ENCODE measurements at regions not wholly inside any gene's neighbourhood (a gene's known extent, or its start where the extent isn't known, plus 50 kb on each side); places are given as distances from the start of the nearest gene placed in this dataset.
"Not testable (repeated sequence)": the region's sequence is repeated elsewhere in the genome, so short reads cannot be mapped to it uniquely, and the experiment has no call there.

DNA sequence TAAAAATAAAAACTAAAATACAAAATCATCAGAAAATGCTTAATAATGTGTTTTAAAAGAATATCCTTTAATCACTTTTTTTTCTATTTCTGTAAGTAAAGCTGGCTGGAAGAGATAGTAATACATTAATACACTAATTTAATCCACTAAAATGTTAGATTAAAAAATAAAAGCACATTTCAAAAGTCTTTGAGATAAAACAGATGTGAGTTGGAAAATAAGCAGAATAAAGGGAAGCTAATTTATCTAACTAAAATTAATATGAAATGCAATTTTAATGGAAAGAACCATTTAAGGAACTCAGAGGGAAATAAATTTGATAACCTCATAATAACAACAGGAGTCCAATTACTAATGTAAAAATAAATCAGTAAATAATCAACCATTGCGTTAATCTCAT, 774.8 kb upstream of the MBL2 start:
- DNase-seq (ENCODE audit: insufficient read length, low spot score), result no peak
- no peak for FAIRE-seq

DNA sequence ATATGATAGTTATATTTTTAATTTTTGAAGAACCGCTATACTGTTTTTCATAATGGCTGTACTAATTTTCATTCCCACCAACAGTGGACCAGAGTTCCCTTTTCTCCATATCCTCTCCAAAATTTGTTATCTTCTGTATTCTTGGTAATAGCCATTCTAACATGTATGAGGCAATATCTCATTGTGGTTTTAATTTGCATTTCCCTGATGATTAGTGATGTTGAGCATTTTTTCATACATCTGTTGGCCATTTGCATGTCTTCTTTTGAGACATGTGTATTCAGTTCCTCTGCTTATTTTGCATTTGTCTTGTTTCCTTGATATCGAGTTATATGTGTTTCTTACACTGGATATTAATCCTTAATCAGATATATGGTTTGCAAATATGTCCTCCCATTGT, 770.8 kb upstream of the MBL2 start:
- no peak for DNase-seq (ENCODE audit: insufficient read length, low spot score)

DNA sequence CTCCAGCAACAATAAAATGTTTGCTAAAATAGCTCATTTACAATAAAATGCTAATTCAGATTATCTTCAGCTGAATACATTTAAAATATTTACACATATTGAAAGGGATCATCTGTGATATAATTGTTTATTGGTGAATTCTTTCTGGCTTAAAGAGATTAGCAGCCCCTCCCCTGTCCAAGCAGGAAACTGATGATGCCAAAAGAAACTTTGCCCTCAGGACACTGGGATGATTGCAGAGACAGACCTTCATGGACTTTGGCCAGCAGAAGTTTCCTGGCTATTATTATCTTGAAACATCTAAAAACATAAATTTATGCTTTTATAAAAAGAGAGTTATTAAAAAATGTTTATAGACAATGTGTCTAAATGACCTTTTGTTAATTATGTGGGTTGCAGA, 764.9 kb upstream of the MBL2 start:
- FAIRE-seq (no peak), DNase-seq (ENCODE audit: insufficient read length, low spot score) (no peak)

More for the DNA sequence above, 770.8 kb upstream of the MBL2 start:
- FAIRE-seq, result no peak

DNA sequence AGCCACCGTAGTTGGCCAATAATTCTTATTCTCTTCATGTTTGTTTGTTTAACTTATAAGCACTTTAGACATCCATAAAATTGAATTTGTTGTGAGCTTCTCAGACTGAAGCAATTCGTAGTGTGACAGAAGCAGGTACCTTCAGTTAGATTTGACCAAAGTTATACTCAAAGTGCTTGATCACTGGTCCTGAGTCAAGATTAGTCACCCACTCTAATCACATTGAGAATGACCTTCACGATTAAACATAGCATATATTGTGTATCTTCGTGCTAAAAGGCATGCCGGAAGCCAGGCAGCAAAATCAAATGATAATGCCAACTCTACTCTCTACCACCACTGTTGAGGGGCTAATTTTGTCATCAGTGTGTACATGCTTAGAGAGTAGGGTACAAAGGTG, 763.7 kb upstream of the MBL2 start:
- DNase-seq (ENCODE audit: insufficient read length, low spot score) (no peak), FAIRE-seq (no peak)

DNA sequence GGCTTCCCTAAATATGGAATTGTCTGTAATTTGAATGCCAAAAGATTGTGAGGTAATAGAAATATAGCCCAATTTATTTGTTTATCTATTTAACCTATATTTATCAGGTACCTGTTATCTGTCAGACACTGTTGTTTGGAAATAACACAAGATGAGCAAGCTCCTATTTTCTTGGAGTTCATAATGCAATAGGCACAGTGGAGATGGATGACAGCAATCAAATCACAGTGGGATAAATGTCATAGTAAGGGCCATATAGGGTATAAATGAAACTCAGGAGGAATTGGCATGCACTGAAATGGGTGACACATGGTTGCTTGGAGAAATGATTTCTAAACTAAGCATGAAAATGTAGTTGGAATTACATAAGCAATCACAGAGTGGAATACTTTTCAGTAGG, 761.8 kb upstream of the MBL2 start:
- no peak for FAIRE-seq

DNA sequence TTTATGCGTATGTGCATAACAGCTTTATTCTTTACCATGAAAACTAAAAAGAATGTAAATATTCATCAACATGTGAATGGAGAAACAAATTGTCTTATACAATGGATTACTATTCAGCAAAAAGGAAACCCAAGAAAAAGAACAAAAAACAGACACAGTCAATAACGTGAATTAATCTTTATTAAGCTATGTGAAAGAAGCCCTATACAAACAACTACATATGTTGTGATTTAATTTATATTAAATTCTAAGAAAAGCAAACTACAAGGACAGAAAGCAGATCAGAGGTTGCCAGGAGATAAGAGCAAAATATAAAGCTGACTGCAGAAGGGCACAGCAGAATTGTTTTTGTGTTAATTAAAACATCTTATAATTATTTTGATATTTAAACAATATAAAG, 756.4 kb upstream of the MBL2 start:
- no peak for DNase-seq (ENCODE audit: insufficient read length, low spot score)
- no peak for FAIRE-seq

More for the DNA sequence above, 761.8 kb upstream of the MBL2 start:
- no peak for DNase-seq (ENCODE audit: insufficient read length, low spot score)

DNA sequence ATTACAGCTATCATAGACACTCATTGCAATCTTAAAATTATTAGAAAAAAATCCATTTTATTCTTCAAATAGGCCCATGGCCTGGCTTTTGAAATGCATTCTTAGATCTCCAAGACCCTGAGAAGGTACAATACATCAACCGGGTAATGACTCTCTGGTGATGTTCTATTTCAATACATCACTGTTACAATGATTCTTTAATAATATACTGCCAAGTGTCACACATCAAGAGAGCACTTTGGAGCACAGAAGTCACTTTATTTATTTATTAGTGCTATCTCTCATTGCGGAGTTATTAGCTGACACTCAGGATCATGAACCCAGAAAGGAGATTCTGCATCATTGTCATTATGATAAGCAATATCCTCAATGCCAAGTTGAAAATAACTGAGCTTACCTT, 748.5 kb upstream of the MBL2 start:
- FAIRE-seq, result no peak
- no peak for DNase-seq (ENCODE audit: insufficient read length, low spot score)

DNA sequence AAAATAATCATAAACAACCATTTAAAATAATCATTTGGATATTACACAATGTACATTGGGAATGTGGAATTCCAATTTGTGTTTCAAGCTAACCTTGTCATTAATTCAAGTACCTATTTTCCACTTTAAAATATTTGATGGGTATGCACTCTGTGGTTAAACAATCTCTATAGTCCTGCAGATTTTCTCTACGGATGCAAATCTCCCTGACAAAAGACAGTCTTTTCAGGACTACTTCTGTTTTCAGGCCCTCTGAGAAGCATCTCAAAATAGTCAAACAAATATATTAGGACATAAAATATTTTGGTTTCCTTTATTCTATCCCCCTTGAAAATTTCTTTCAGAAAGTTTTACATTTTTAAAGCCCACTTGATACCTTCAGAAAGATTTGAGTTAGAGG, 735.6 kb upstream of the MBL2 start:
- no peak for FAIRE-seq
- DNase-seq (ENCODE audit: insufficient read length, low spot score), result no peak

DNA sequence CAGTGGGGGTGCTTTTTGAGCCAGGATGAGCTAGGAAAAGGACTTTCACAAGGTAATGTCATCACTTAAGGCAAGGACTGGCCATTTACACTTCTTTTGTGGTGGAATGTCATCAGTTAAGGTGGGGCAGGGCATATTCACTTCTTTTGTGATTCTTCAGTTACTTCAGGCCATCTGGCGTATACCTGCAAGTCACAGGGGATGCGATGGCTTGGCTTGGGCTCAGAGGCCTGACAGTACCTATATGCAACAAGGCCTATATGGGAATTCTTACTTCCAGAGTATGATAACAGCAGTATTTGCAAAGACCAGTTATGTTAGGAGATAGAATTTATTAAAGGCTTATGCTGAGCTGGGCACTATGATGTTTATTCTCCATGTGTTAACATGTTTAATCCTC, 731.9 kb upstream of the MBL2 start:
- DNase-seq (ENCODE audit: insufficient read length, low spot score); FAIRE-seq: not testable (repeated sequence)

DNA sequence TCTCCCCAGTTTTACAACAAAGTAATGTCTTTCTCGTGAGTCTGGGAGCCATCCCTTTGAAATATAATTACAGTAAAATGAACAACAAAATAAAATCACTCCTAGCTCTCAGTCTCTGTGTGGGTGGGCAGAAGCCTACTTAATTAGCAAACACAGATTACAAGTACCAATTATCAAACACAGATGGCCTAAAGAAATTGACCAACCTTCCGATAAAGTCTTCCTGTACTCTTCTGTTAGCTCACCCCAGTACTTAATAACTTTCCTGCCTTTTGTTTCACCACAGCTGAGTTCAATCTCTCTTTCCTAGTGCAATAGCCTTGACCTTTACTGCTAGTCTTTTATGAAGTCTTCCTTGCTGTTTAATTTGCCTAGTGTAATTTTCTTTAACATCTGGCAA, 719.2 kb upstream of the MBL2 start:
- DNase-seq (ENCODE audit: insufficient read length, low spot score), result no peak
- no peak for FAIRE-seq

DNA sequence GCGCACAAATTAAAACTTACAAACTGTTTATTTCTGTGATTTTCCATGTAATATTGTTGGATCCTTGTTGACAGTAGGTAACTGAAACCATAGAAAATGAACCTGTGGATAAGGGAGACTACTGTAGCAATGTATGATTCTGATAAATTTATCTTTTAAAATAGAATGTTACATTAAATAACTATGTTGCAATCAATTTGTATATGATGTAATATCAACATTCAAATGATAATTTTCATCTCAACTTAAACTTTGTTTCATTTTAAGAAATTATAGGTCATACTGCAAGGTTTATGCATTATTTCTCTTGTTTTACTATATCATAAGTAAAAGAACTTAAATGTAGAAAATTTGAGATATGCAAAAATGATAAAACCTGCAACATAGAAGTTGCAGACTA, 718.0 kb upstream of the MBL2 start:
- DNase-seq (ENCODE audit: insufficient read length, low spot score), result no peak
- FAIRE-seq, result no peak

DNA sequence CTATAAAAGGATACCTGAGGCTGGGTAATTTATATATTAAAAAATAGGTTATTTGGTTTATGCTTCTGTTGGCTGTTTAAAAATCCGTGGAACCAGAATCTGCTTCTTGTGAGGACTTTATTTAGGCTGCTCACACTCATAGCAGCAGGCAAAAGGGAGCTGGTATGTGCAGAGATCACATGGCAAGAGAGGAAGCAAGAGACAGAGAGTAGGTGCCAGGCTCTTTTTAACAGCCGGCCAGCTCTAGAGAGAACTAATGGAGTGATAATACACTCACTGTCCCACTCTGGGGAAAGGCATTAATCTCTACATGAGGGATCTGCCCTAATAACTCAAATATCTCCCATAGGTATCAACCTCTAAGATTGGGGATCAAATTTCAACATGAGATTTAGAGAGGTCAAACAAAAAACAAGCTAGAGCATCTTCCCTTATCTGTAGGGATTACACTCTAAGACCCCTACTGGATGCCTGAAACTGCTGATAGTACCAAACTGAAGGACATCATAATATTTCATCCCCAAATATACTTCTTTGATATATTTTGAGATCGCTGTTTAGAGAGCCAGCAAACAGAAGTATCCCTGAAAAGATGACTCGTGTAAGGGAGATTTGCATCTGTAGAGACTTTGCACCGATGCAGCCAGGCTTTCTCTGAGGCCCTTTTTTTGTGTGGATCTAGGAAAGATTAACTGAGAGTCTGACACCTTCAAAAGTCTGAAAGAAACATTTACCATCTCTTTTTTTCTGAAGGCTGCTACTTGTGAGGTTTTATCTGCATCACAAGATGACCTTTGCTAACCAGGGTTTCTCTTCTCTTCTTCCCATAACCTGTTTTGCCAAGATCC, 717.0 kb upstream of the MBL2 start:
- FAIRE-seq, result no peak
- DNase-seq (ENCODE audit: insufficient read length, low spot score), result no peak

DNA sequence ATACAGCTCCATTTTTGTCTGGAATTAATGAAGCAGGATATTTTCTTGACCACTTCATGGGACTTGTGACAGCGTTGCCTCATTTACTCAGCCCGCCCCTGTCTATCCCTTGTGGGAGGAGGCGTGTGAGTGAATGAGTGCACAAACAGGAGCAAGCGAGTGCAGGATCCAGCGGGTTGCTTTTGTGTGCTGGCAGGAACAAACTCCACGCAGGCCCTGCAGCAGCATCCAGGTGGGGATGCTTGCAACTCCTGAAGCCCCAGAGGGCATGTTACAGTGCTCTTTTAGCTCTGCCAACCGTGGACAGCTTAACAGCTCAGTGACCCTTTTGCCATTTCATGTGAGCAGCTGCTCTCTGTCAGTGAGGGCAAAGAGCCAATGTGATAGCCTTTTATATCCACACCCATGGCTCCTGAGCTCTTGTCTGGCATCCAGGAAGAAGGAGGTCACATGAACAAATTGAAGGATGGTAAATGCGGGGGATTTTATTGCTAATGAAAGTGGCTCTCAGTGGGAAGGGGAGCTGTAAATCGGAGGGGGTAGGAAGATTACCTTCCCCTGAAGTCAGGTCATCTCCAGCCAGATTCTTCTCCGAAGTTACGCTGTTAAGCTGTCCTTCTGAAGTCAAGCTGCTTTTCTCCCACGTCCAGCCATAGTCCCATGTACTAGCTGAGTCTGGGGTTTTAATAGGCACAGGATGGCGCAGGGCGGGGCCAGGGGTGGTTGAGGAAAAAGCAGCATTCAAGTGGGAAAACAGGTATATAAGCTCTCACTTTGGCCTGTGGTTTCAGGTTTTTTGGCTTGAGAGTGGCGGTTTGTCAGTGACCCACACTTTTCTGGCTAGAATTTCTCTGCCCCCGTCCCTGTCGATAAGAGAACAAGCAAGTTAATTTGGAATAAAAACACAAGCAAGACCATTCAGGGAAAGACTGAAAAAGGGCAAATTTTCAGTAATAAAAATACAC, 714.7 kb upstream of the MBL2 start:
- no peak for DNase-seq (ENCODE audit: insufficient read length, low spot score)
- FAIRE-seq, result no peak

DNA sequence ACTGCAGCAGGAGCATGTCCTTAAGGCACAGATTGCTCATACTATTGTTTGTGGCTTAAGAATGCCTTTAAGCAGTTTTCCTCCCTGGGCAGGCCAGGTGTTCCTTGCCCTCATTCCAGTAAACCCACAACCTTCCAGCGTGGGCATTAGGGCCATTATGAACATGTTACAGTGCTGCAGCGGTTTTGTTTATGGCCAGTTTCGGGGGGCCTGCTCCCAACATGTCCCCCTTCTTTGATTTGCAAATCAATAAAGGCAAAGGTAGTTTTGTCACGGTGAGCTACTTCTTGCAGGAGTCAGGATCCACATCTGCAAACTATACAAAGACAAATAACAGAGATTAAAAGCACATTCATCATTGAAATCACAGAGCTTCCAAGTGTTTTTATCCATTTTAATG, 712.8 kb upstream of the MBL2 start:
- not testable (repeated sequence) for DNase-seq (ENCODE audit: insufficient read length, low spot score); FAIRE-seq

DNA sequence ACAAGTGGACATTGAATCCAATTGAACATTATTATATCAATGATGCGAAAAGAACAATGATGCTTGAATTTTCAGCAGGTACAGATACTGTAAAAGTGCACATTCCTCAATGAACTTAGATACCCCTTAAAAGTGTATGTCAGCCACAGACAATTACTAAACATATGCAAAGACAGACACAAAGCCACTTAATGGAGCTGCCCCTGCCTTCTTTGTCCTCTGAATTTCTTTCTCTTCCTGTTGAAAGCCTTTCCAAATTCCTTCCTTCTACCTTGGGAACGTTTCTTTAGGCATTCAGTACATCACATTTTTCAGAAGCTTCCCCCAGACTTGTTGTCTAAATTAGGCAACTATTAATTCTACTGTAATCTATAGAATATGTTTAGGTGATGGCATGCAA, 706.8 kb upstream of the MBL2 start:
- no peak for DNase-seq (ENCODE audit: insufficient read length, low spot score)
- no peak for FAIRE-seq

DNA sequence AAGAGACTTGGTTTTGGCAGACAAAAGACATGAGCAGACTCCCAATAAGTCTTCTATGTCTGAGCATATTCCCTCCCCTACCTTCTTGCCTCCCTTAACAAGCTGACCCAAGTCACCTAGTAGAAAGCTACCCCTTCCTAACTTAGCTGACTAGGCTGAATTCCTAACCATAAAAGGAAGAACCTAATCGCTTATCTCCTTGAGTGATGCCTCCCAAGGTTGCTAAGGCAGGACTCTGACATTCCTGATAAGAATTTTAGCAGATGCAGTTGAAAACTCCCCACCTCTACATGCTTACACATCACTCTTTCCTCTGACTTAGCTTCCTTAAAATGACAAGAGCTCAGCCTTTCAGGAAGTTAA, 704.7 kb upstream of the MBL2 start:
- DNase-seq (ENCODE audit: insufficient read length, low spot score), result no peak
- FAIRE-seq, result no peak

DNA sequence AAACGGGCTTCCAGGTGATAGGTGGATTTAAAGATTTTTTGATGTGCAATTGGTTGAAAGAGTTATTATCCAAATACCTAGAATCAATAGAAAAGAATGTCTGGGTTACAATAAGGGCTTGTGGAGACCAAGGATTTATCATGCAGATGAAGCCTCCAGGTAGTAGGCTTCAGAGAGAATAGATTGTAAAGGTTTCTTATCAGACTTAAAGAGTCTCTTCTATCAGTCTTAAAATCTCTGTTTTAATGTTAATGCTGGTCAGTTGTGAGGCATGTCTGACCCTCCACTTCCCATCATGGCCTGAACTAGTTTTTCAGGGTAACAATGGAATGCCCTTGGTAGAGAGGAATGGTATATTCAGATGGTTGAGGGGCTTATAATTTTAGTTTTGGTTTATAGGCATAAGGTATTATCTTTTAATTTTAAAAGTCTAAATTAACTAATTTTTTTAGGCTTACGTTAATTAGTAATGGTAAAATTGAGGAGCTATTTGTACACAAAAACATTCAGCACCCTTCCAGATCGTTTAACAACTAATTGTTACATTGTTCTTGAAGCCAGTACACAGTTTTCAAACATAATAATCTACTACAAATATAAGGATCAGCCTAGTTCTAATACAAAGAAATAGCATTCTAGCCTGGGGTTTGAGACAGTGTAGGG, 704.2 kb upstream of the MBL2 start:
- no peak for DNase-seq (ENCODE audit: insufficient read length, low spot score)
- FAIRE-seq, result no peak

DNA sequence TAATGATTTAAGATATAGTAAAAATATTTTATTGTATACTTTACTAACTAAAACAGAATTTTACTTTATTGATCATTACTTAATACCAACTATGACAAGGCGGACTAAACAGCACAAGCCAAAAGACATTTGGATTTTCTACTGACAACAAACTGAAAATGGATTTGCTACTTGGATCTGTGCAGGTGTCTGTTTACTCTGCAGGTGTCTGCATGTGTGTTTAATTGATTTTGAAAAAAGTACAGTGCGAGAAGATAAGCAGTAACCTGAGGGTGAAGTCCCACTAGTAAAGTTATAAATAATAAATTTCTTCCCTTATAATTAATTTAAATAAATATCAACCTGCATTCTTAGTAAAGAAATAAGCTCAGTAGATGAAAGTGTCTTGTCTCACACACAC, 696.8 kb upstream of the MBL2 start:
- DNase-seq (ENCODE audit: insufficient read length, low spot score), result no peak
- no peak for FAIRE-seq

DNA sequence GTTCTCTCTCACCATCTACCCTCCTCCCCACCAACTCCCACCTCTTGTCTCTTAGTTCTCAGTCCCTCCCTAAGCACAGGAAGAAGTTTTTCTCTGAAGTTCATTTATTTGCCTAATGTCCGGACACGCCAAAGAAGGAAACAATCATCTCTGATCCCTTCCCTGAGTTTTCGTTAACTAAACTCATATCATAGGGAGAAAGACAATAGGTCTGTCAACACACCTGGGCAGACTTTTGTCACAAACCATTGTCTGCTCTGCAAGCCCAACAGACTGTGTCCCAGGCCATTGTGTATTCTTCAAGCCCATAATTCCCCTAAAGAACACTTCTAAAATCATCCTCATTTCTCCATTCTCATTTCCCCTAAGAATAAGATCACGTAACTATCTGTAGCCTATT, 691.0 kb upstream of the MBL2 start:
- DNase-seq (ENCODE audit: insufficient read length, low spot score) (no peak), FAIRE-seq (no peak)

DNA sequence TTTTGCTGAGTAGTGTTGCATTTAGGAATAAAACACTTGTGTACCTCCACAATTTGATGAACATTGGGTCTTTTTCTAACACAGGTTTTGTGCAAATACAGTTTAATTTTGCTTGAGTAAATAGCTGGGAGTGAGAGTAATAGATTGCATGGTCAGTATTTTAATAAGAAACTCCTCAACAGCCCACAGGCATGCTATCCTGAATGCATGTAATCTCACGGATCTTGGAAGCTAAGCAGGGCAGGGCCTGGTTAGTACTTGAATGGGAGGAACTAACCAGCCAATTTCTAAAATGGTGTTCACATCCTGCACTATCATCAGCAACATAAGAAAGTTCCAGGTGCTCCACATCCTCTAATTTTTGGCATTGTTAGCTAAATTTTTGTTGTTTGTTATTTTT, 685.4 kb upstream of the MBL2 start:
- no peak for FAIRE-seq
- no peak for DNase-seq (ENCODE audit: insufficient read length, low spot score)

DNA sequence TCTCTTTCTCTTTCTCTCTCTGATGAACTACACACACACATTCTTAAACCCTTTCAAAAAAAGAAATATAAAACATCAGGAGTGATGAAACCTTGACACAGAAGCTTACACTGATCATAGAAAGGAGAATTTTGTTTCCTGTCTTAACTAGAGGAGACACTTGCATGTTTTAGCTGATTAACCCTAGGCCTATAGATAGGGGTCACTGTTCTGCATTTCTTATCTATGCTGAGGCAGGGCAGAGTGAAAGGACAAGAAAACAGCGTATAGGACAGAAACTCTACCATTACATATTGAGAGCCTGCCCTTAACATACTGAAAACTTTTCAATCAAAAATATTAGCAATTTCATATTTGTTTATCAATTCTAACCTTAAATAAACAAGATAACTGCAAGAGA, 680.6 kb upstream of the MBL2 start:
- no peak for FAIRE-seq
- DNase-seq (ENCODE audit: insufficient read length, low spot score), result no peak

Measured in HTR-8/SVneo (cell line).